ENCODE measurements at regions not wholly inside any gene's neighbourhood (a gene's known extent, or its start where the extent isn't known, plus 50 kb on each side); places are given as distances from the start of the nearest gene placed in this dataset.

DNA sequence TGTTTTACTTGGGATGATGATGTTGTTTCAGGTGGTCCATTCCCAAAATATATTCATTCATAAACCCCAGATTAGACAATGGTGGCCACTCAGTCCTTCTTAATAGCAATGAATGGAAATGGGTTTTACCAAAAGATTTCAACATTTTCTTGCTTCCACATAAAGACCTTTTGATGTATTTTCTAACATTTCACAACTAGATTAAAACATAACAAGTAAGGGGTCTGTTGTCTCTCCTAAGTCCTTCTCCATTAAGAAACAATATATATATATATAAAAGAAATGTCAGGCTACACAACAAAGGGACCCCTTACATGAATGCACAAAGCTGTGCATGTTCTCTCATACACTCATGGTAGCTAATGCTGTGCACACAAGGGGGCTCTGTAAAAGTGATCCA lies 176.4 kb downstream of the ANXA2 start:
- no peak for TF ChIP-seq FOS (IDR thresholded peaks at IDR 0.05; ENCODE audit: borderline replicate concordance, extremely low read depth, insufficient read length)
- TF ChIP-seq POLR2A (IDR thresholded peaks at IDR 0.05; ENCODE audit: low read depth, low read length): no peak
- no peak for TF ChIP-seq BHLHE40 (IDR thresholded peaks at IDR 0.05; ENCODE audit: borderline replicate concordance in 1 of 2, low read depth in 2 of 2, low read length in 1 of 2)
- TF ChIP-seq STAT3 (IDR thresholded peaks at IDR 0.05; ENCODE audit: low read depth, low read length): no peak
- TF ChIP-seq, protein P1, sequence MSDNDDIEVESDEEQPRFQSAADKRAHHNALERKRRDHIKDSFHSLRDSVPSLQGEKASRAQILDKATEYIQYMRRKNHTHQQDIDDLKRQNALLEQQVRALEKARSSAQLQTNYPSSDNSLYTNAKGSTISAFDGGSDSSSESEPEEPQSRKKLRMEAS (IDR thresholded peaks at IDR 0.05; ENCODE audit: low read depth, low read length): no peak
- TF ChIP-seq TAF1 (IDR thresholded peaks at IDR 0.05; ENCODE audit: borderline replicate concordance, low read depth, low read length): no peak
- TF ChIP-seq EZH2 (IDR thresholded peaks at IDR 0.05; ENCODE audit: borderline replicate concordance, control insufficient read depth, low read depth, low read length): no peak
- TF ChIP-seq, protein P2, sequence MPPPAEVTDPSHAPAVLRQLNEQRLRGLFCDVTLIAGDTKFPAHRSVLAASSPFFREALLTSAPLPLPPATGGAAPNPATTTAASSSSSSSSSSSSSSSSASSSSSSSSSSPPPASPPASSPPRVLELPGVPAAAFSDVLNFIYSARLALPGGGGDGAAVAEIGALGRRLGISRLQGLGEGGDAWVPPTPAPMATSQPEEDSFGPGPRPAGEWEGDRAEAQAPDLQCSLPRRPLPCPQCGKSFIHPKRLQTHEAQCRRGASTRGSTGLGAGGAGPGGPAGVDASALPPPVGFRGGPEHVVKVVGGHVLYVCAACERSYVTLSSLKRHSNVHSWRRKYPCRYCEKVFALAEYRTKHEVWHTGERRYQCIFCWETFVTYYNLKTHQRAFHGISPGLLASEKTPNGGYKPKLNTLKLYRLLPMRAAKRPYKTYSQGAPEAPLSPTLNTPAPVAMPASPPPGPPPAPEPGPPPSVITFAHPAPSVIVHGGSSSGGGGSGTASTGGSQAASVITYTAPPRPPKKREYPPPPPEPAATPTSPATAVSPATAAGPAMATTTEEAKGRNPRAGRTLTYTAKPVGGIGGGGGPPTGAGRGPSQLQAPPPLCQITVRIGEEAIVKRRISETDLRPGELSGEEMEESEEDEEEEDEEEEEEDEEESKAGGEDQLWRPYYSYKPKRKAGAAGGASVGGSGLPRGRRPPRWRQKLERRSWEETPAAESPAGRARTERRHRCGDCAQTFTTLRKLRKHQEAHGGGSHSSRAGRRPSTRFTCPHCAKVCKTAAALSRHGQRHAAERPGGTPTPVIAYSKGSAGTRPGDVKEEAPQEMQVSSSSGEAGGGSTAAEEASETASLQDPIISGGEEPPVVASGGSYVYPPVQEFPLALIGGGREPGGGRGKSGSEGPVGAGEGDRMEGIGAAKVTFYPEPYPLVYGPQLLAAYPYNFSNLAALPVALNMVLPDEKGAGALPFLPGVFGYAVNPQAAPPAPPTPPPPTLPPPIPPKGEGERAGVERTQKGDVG (CRISPR knock-in tag; IDR thresholded peaks at IDR 0.05): no peak
- no peak for TF ChIP-seq TARDBP (IDR thresholded peaks at IDR 0.05; ENCODE audit: borderline replicate concordance)
- no peak for TF ChIP-seq RAD21 (IDR thresholded peaks at IDR 0.05; ENCODE audit: insufficient read depth, low read depth, low read length)
- TF ChIP-seq SRF (IDR thresholded peaks at IDR 0.05; ENCODE audit: low read depth in 2 of 2, low read length in 2 of 2): no peak
- no peak for TF ChIP-seq NFYA (IDR thresholded peaks at IDR 0.05; ENCODE audit: borderline replicate concordance, low read depth, low read length)
- no peak for TF ChIP-seq CHD2 (IDR thresholded peaks at IDR 0.05; ENCODE audit: borderline replicate concordance, low read depth, low read length)

Data from GM12878 (cell line).